ENCODE measurements at regions not wholly inside any gene's neighbourhood (a gene's known extent, or its start where the extent isn't known, plus 50 kb on each side); places are given as distances from the start of the nearest gene placed in this dataset.

DNA sequence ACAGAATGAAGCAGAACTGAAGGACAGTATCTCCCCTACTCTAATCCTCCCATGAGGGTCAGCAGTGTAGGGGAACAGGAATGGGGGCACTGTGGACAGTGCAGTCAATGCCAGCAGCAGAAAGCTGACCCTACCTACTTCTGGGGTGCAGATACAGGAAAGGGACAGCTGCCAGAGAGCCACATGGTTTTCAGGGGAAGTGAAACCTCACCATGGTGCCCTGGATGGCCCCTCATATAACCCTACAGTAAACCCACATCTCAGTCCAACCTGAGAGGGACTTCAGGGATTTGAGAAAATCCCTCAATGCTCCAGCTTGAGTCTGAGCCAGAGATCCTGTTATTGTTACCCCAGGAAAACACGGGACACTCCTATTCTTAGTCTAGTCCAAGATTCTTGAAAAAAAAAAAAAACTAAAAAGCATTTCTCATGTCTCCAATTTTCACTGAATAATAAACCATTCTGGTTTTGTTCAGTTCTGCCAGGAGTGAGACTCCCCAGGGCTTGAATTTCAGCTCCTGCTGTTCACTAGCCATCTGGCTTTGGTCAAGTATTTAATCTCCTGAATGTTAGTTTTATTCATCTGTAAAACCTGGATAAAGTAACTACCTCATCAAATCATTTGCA is 511.6 kb upstream of the ARGLU1 start:
- TF ChIP-seq CTCF (IDR thresholded peaks at IDR 0.05) (no peak), POLR2A (IDR thresholded peaks at IDR 0.05) (no peak)
